Right lobe of liver (tissue), 6 donors: ENCODE measurements at regions not wholly inside any gene's neighbourhood (a gene's known extent, or its start where the extent isn't known, plus 50 kb on each side); places are given as distances from the start of the nearest gene placed in this dataset.

Experiments used
- ATAC-seq, 4 donors: fragments of 200-7000 bp; cut with Tn5 transposase; one replicate each; pipeline ENCODE4 v1.9.1; 2020; ENCODE audit warnings: mild to moderate bottlenecking in 4 of 4, moderate library complexity in 4 of 4
- DNase-seq, 3 donors: peaks; one replicate each; pipeline ENCODE4 v3.0.0-alpha.2; 2020
- H3K27ac ChIP-seq, 3 donors: fragments of 200-600 bp; one replicate each; pipeline ENCODE4 v1.8.0; 2022
- H3K27me3 ChIP-seq, 2 donors: fragments of 200-600 bp; one replicate each; pipeline ENCODE4 v1.8.0; 2022
- H3K36me3 ChIP-seq, 4 donors: fragments of 200-600 bp; sonication (generic) in 1 of 4; one replicate each; pipeline versions ENCODE4 v1.5.1 to v1.8.0; 2017 to 2022; ENCODE audit warnings: control low read depth in 1 of 4
- H3K4me1 ChIP-seq, 4 donors: fragments of 200-600 bp; sonication (generic) in 1 of 4; one replicate each; pipeline versions ENCODE4 v1.5.1 to v1.8.0; 2017 to 2022; ENCODE audit warnings: control low read depth in 1 of 4
- H3K4me3 ChIP-seq, 3 donors: fragments of 200-600 bp; one replicate each; pipeline ENCODE4 v1.8.0; 2022
- H3K9me3 ChIP-seq, 4 donors: fragments of 200-600 bp; sonication (generic) in 1 of 4; one replicate each; pipeline versions ENCODE4 v1.5.1 to v1.8.0; 2017 to 2022; ENCODE audit warnings: control low read depth in 1 of 4
- POLR2A ChIP-seq: fragments of 450-650 bp; IDR thresholded peaks from one replicate; pipeline ENCODE4 v1.6.1; 2017; ENCODE audit warnings: antibody characterized with exemption, mild to moderate bottlenecking
- WGBS: methylation state at CpG from one replicate; pipeline ENCODE4 v1.1.6; 2018; ENCODE audit warnings: low coverage, low lambda C conversion rate; ENCODE audit not compliant: insufficient coverage; ENCODE audit errors: missing lambda C conversion rate; 5-methylcytosine and 5-hydroxymethylcytosine counted together
- intact Hi-C, 2 donors: fragments of 100-400 bp; cut with DNase I; formaldehyde crosslinking; loops; one replicate each; pipeline versions ENCODE4 v1.11.2 to v1.14.1; 2022
- TF ChIP-seq, protein P1 (sequence below), 4 donors: fragments of 200-600 bp in 3 of 4; fragments of 450-650 bp in 1 of 4; IDR thresholded peaks; one replicate each; pipeline versions ENCODE4 v1.5.1 to v1.8.0; 2016 to 2022; ENCODE audit warnings: antibody characterized with exemption in 4 of 4, mild to moderate bottlenecking in 2 of 4
- donor health status: DM: no; HTN: yes; CAD: no.
- donor health status: DM: no; HTN: no; CAD: no.
- donor health status: DM: no; HTN: no; CAD: no.
- donor health status: DM: no; HTN: yes; CAD: no.
- donor health status: DM: no; HTN: yes; CAD: no.

DNA sequence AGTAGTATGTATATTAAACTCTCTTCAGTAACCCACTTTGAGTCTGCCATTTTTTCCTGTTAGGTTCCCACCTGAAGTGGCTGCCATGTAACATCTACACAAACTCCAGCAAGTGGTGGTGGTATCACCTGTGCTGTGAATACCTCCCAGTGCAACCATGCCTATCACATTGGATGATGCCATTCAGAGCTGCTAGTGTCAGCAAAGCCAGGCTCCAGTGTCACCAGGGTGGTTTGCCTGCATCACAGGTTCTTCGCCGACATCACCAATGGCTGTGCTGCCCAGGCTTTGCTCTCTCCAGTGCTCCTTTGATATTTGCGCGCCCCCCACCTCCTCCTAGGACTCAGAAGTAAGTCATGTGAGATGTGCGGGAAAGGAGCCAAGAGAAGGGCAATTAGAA is 162.6 kb upstream of the FOXA2 start:
- no peaks in the 10 kb centered on the region for H3K9me3 ChIP-seq
- WGBS = 79% methylated on average over 5 of the region's 5 CpGs
- no peak overlapping the region for H3K4me3 ChIP-seq
- intact Hi-C loops = no loop called here
- DNase-seq (no peak), ATAC-seq (no peak)
- no peaks in the 10 kb centered on the region for H3K27me3 ChIP-seq
- H3K27ac ChIP-seq = no peak overlapping the region
- no peaks in the 10 kb centered on the region for H3K36me3 ChIP-seq
- H3K4me1 ChIP-seq = no peaks in the 10 kb centered on the region
- TF ChIP-seq, protein P1, sequence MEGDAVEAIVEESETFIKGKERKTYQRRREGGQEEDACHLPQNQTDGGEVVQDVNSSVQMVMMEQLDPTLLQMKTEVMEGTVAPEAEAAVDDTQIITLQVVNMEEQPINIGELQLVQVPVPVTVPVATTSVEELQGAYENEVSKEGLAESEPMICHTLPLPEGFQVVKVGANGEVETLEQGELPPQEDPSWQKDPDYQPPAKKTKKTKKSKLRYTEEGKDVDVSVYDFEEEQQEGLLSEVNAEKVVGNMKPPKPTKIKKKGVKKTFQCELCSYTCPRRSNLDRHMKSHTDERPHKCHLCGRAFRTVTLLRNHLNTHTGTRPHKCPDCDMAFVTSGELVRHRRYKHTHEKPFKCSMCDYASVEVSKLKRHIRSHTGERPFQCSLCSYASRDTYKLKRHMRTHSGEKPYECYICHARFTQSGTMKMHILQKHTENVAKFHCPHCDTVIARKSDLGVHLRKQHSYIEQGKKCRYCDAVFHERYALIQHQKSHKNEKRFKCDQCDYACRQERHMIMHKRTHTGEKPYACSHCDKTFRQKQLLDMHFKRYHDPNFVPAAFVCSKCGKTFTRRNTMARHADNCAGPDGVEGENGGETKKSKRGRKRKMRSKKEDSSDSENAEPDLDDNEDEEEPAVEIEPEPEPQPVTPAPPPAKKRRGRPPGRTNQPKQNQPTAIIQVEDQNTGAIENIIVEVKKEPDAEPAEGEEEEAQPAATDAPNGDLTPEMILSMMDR (IDR thresholded peaks at IDR 0.05) = no peak
- TF ChIP-seq POLR2A = no peak

DNA sequence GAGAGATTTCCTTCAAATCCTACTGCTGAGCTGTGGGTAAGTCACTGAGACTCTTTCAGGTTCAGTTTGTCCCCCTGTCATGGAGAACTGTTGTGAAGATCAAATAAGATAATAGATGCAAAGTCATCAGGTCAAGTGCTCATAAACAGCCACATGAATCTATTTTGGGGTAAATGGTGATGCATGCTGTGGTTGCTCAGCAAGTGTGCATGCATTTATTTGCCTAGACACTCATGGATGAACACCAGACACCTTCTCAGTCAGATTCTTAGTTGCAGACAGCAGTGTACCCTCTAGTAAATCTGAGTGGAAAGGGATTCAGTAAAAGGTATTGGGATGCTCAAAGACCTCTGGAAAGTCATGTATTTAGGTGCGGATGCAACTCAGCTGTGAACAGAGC is 168.0 kb upstream of the FOXA2 start:
- no peaks in the 10 kb centered on the region for H3K9me3 ChIP-seq

DNA sequence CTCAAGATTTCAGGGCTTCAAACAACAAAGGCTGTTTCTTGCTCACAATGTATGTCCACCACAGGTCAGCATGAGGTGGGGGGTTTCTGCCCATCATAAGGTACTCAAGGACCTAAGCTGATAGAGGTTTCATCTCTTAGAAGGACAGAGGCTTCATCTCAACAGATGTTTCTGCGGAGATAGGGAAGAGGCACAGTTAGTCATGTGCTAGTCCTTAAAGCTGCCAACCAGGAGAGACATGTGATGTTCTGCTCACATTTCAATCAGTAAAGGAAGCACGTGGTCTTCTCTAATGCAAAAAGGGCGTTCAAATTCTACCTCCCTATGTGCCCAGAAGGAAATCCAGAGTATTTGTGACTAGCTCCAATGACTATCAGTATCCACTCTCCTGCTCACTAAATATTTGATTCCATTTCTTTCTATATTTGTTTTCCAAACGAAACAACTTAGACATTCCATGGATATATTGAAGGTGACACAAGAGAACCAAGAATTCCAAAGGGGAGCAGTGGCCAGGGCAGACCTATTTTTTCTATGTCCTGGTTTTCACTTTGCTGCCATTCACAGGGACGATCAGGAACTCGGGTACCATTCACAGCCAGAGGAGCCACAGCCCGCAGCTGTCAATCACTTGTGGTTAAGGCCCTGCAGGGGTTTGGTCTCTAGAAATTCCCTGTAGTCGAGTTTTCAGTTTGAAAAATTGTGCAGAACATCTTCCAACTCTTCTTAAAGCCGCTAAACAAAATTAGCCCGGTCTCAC is 173.2 kb upstream of the FOXA2 start:
- H3K9me3 ChIP-seq = no peaks in the 10 kb centered on the region
- TF ChIP-seq, protein P1 (IDR thresholded peaks at IDR 0.05) = no peak
- no peak for TF ChIP-seq POLR2A
- 35% methylated on average over 9 of the region's 10 CpGs for WGBS
- ATAC-seq = no peak
- no peak overlapping the region for H3K27ac ChIP-seq
- H3K4me3 ChIP-seq = no peak overlapping the region
- no peaks in the 10 kb centered on the region for H3K4me1 ChIP-seq
- no peaks in the 10 kb centered on the region for H3K36me3 ChIP-seq
- DNase-seq = no peak
- intact Hi-C loops = no loop called here
- no peaks in the 10 kb centered on the region for H3K27me3 ChIP-seq

More for the DNA sequence above, 168.0 kb upstream of the FOXA2 start:
- no peak for ATAC-seq
- Histone ChIP-seq H3K4me3 (no peak overlapping the region), H3K36me3 (no peaks in the 10 kb centered on the region), H3K4me1 (no peaks in the 10 kb centered on the region), H3K27ac (no peak overlapping the region), H3K27me3 (no peaks in the 10 kb centered on the region)
- DNase-seq = no peak
- intact Hi-C loops = no loop called here
- WGBS = no CpG with 5 or more reads among the region's 1 CpG
- TF ChIP-seq, protein P1 (IDR thresholded peaks at IDR 0.05) = no peak
- no peak for TF ChIP-seq POLR2A

DNA sequence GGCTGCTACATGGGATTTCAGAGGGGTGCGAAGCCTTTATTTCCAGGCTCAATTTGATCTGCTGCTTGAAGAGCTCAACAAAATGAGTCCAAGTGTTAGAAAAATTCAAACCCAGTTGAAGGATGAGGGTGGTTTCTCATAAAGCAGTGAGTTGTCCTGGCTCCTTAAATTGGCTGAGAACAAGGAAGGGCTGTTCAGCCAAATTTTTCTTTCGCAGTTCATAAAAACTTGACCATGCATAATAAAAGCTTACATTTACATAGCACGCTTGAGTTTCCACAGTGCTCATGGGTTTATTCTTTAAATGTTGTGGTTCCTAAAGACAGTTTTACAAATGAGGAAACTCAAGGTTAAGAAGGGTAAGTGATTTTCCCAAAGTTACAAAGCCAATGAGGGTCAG is 174.4 kb upstream of the FOXA2 start:
- TF ChIP-seq, protein P1 (IDR thresholded peaks at IDR 0.05) = no peak
- no peak for TF ChIP-seq POLR2A
- H3K4me1 ChIP-seq = no peaks in the 10 kb centered on the region
- no peak for DNase-seq
- no peak for ATAC-seq
- no peak overlapping the region for H3K27ac ChIP-seq
- H3K4me3 ChIP-seq = no peak overlapping the region
- H3K36me3 ChIP-seq = no peaks in the 10 kb centered on the region
- WGBS = 49% methylated on average over 3 of the region's 3 CpGs
- H3K27me3 ChIP-seq = no peaks in the 10 kb centered on the region
- intact Hi-C loops = no loop called here
- no peaks in the 10 kb centered on the region for H3K9me3 ChIP-seq
